ENCODE measurements at regions not wholly inside any gene's neighbourhood (a gene's known extent, or its start where the extent isn't known, plus 50 kb on each side); places are given as distances from the start of the nearest gene placed in this dataset.
"Not testable (repeated sequence)": the region's sequence is repeated elsewhere in the genome, so short reads cannot be mapped to it uniquely, and the experiment has no call there.

- not testable (repeated sequence) for DNase-seq (ENCODE audit: extremely low read depth, low read depth)
Observed at GRCh38 chr5:100066020-100066419, 469.2 kb upstream of the FAM174A start.

GRCh38 chr5:100043475-100043874 is 491.7 kb upstream of the FAM174A start:
- no peak for DNase-seq (ENCODE audit: extremely low read depth, low read depth)

- DNase-seq (ENCODE audit: extremely low read depth, low read depth): no peak
Observed at GRCh38 chr5:100026606-100027005, 508.6 kb upstream of the FAM174A start.

GRCh38 chr5:100023536-100023935 is 511.6 kb upstream of the FAM174A start:
- no peak for DNase-seq (ENCODE audit: extremely low read depth, low read depth)

- DNase-seq (ENCODE audit: extremely low read depth, low read depth): no peak
Observed at GRCh38 chr5:100017520-100018262, 517.5 kb upstream of the FAM174A start.

GRCh38 chr5:100013305-100013704 is 521.9 kb upstream of the FAM174A start:
- not testable (repeated sequence) for DNase-seq (ENCODE audit: extremely low read depth, low read depth)

- DNase-seq (ENCODE audit: extremely low read depth, low read depth): not testable (repeated sequence)
Observed at GRCh38 chr5:100011160-100011559, 524.0 kb upstream of the FAM174A start.

GRCh38 chr5:100004969-100005368 is 530.2 kb upstream of the FAM174A start:
- DNase-seq (ENCODE audit: extremely low read depth, low read depth): no peak

- DNase-seq (ENCODE audit: extremely low read depth, low read depth): no peak
Observed at GRCh38 chr5:99998319-99998718, 536.9 kb upstream of the FAM174A start.

GRCh38 chr5:99995407-99995806 is 539.8 kb upstream of the FAM174A start:
- DNase-seq (ENCODE audit: extremely low read depth, low read depth): no peak

GRCh38 chr5:99973779-99974178 is 561.4 kb upstream of the FAM174A start:
- no peak for DNase-seq (ENCODE audit: extremely low read depth, low read depth)

- DNase-seq (ENCODE audit: extremely low read depth, low read depth): no peak
Observed at GRCh38 chr5:99955962-99956361, 579.2 kb upstream of the FAM174A start.

GRCh38 chr5:99955006-99955405 is 580.2 kb upstream of the FAM174A start:
- no peak for DNase-seq (ENCODE audit: extremely low read depth, low read depth)

GRCh38 chr5:99949969-99950524 is 585.1 kb upstream of the FAM174A start:
- no peak for DNase-seq (ENCODE audit: extremely low read depth, low read depth)

- DNase-seq (ENCODE audit: extremely low read depth, low read depth): no peak
Observed at GRCh38 chr5:99949361-99949760, 585.8 kb upstream of the FAM174A start.

- DNase-seq (ENCODE audit: extremely low read depth, low read depth): no peak
Observed at GRCh38 chr5:99948850-99949249, 586.3 kb upstream of the FAM174A start.

- no peak for DNase-seq (ENCODE audit: extremely low read depth, low read depth)
Observed at GRCh38 chr5:99945478-99946442, 589.4 kb upstream of the FAM174A start.

GRCh38 chr5:99940540-99940939 is 594.6 kb upstream of the FAM174A start:
- DNase-seq (ENCODE audit: extremely low read depth, low read depth): no peak

- DNase-seq (ENCODE audit: extremely low read depth, low read depth): no peak
Observed at GRCh38 chr5:99936911-99937310, 598.3 kb upstream of the FAM174A start.

- DNase-seq (ENCODE audit: extremely low read depth, low read depth): no peak
Observed at GRCh38 chr5:99929806-99930135, 605.4 kb upstream of the FAM174A start.

GRCh38 chr5:99929067-99929805 is 605.9 kb upstream of the FAM174A start:
- no peak for DNase-seq (ENCODE audit: extremely low read depth, low read depth)

All from NCI-H460 (cell line).